Keratinocyte (primary cell): ENCODE measurements at regions not wholly inside any gene's neighbourhood (a gene's known extent, or its start where the extent isn't known, plus 50 kb on each side); places are given as distances from the start of the nearest gene placed in this dataset.

ENCODE experiments used
- DNase-seq: peaks from one replicate; pipeline ENCODE4 v3.0.0-alpha.2; 2011; ENCODE audit warnings: low read depth, missing footprints, low spot score
- FAIRE-seq: peaks from 2 replicates; lab custom pipeline; 2011; peaks lifted over from hg19 to GRCh38; lab: Jason Lieb, UNC
- H2AFZ ChIP-seq: 2 replicates; pipeline ENCODE4 v1.6.0; 2012; ENCODE audit warnings: low read length, control low read depth, inconsistent platforms; ENCODE audit not compliant: control insufficient read depth
- H3K27ac ChIP-seq: 2 replicates; pipeline ENCODE4 v1.5.1; 2011; ENCODE audit warnings: low read length; ENCODE audit not compliant: control insufficient read depth, insufficient read depth
- H3K27me3 ChIP-seq: 3 replicates; pipeline ENCODE4 v1.6.0; 2011; ENCODE audit warnings: low read length; ENCODE audit not compliant: control insufficient read depth, insufficient read depth; ENCODE audit errors: extremely low read depth
- H3K36me3 ChIP-seq, 2 experiments: 2 replicates in 1 of 2; 3 replicates in 1 of 2; pipeline ENCODE4 v1.5.1; 2011; ENCODE audit warnings: low read length in 2 of 2, mild to moderate bottlenecking in 1 of 2; ENCODE audit not compliant: control insufficient read depth in 2 of 2, insufficient read depth in 2 of 2; ENCODE audit errors: extremely low read depth in 1 of 2
- H3K4me1 ChIP-seq: 3 replicates; pipeline ENCODE4 v1.5.1; 2011; ENCODE audit warnings: low read length; ENCODE audit not compliant: control insufficient read depth, insufficient read depth; ENCODE audit errors: extremely low read depth
- H3K4me2 ChIP-seq: 3 replicates; pipeline ENCODE4 v1.6.0; 2011; ENCODE audit warnings: low read depth, low read length; ENCODE audit not compliant: control insufficient read depth, insufficient read depth; ENCODE audit errors: extremely low read depth
- H3K4me3 ChIP-seq, 3 experiments: fragments of 200-600 bp in 1 of 3; sonication (generic) in 1 of 3; 2 replicates in 2 of 3; 3 replicates in 1 of 3; pipeline ENCODE4 v1.5.1; 2011 to 2016; ENCODE audit warnings: low read length in 3 of 3, mild to moderate bottlenecking in 3 of 3, control low read depth in 2 of 3, inconsistent platforms in 1 of 3, low read depth in 1 of 3, mixed read lengths in 1 of 3, mixed run types in 1 of 3, moderate library complexity in 1 of 3; ENCODE audit not compliant: control insufficient read depth in 2 of 3, insufficient read depth in 2 of 3; ENCODE audit errors: extremely low read depth in 1 of 3
- H3K79me2 ChIP-seq: 2 replicates; pipeline ENCODE4 v1.6.0; 2012; ENCODE audit warnings: low read length; ENCODE audit not compliant: control insufficient read depth, insufficient read depth
- H3K9ac ChIP-seq: 3 replicates; pipeline ENCODE4 v1.6.0; 2011; ENCODE audit warnings: low read length; ENCODE audit not compliant: control insufficient read depth, insufficient read depth; ENCODE audit errors: extremely low read depth
- H3K9me1 ChIP-seq: 3 replicates; pipeline ENCODE4 v1.6.0; 2011; ENCODE audit warnings: low read length; ENCODE audit not compliant: control insufficient read depth, insufficient read depth; ENCODE audit errors: extremely low read depth
- H3K9me3 ChIP-seq: 2 replicates; pipeline ENCODE4 v1.5.1; 2012; ENCODE audit warnings: low read depth, low read length; ENCODE audit not compliant: control insufficient read depth
- H4K20me1 ChIP-seq: 3 replicates; pipeline ENCODE4 v1.6.0; 2011; ENCODE audit warnings: low read length; ENCODE audit not compliant: control insufficient read depth, insufficient read depth; ENCODE audit errors: extremely low read depth
- EZH2 ChIP-seq: IDR thresholded peaks from one replicate; pipeline ENCODE4 v1.6.1; 2012; ENCODE audit warnings: inconsistent platforms, mild to moderate bottlenecking, low read length, moderate library complexity
- dilution Hi-C: fragments of 300-500 bp; cut with MboI; formaldehyde crosslinking; loops from one replicate; pipeline ENCODE4 v1.7.0; 2020; ENCODE audit warnings: low sequenced_read_pairs; ENCODE audit not compliant: extremely low pct_ligation_motif_present
- TF ChIP-seq, protein P1 (sequence below), 3 experiments: IDR thresholded peaks in 1 of 3; conservative IDR thresholded peaks in 1 of 3; optimal IDR thresholded peaks in 1 of 3; 2 replicates in 2 of 3; 3 replicates in 1 of 3; pipeline versions ENCODE3 to v1.5.1; 2011; ENCODE audit warnings: low read length in 3 of 3, mild to moderate bottlenecking in 3 of 3, moderate library complexity in 2 of 3, control low read depth in 1 of 3, inconsistent platforms in 1 of 3; ENCODE audit not compliant: insufficient read depth in 2 of 3; ENCODE audit errors: extremely low read depth in 1 of 3

- no peak overlapping the region for H3K4me3 ChIP-seq
- no peaks in the 10 kb centered on the region for H3K27me3 ChIP-seq
- H3K36me3 ChIP-seq: no peaks in the 10 kb centered on the region
- H3K9me1 ChIP-seq: no peaks in the 10 kb centered on the region
- DNase-seq (no peak), FAIRE-seq (no peak)
- H3K4me2 ChIP-seq: no peak overlapping the region
- H3K9me3 ChIP-seq: no peaks in the 10 kb centered on the region
- H3K79me2 ChIP-seq: no peaks in the 10 kb centered on the region
- TF ChIP-seq, protein P1, sequence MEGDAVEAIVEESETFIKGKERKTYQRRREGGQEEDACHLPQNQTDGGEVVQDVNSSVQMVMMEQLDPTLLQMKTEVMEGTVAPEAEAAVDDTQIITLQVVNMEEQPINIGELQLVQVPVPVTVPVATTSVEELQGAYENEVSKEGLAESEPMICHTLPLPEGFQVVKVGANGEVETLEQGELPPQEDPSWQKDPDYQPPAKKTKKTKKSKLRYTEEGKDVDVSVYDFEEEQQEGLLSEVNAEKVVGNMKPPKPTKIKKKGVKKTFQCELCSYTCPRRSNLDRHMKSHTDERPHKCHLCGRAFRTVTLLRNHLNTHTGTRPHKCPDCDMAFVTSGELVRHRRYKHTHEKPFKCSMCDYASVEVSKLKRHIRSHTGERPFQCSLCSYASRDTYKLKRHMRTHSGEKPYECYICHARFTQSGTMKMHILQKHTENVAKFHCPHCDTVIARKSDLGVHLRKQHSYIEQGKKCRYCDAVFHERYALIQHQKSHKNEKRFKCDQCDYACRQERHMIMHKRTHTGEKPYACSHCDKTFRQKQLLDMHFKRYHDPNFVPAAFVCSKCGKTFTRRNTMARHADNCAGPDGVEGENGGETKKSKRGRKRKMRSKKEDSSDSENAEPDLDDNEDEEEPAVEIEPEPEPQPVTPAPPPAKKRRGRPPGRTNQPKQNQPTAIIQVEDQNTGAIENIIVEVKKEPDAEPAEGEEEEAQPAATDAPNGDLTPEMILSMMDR (optimal IDR thresholded peaks at IDR 0.05 in 1 of 3, IDR thresholded peaks at IDR 0.05 in 1 of 3, conservative IDR thresholded peaks at IDR 0.05 in 1 of 3; ENCODE audit: extremely low read depth in 1 of 3, insufficient read depth in 2 of 3, low read length in 3 of 3): no peak
- no peak for TF ChIP-seq EZH2
- no peak overlapping the region for H3K9ac ChIP-seq
- H3K27ac ChIP-seq: no peak overlapping the region
- H2AFZ ChIP-seq: no peak overlapping the region
- dilution Hi-C loops: no loop called here
- no peaks in the 10 kb centered on the region for H3K4me1 ChIP-seq
- no peaks in the 10 kb centered on the region for H4K20me1 ChIP-seq
Measured at GRCh38 chr5:82551840-82552385, 273.8 kb upstream of the RPS23 start.

DNA sequence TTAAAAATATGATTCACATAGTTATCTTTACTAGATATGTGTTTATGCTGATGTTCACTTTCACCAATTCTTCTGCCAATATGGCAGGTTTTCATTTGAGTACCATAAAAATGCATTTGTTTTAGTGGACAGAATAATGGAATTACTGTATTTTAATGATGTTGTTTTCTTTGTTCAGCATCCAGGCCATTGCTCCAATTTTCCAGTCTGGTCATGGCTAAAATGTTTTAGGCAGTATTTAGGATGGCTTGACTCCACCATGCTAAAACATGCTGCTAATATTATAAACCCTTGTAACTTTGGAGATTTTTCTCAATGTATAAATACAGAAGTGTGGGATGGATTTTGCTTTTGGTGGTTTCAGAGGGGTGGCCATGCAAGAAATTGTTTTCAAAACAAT lies 273.0 kb upstream of the RPS23 start:
- H3K4me1 ChIP-seq: no peaks in the 10 kb centered on the region
- H3K9ac ChIP-seq: no peak overlapping the region
- H4K20me1 ChIP-seq: no peaks in the 10 kb centered on the region
- FAIRE-seq: no peak
- no peak for DNase-seq
- H3K9me1 ChIP-seq: no peaks in the 10 kb centered on the region
- dilution Hi-C loops: no loop called here
- no peaks in the 10 kb centered on the region for H3K79me2 ChIP-seq
- H3K27ac ChIP-seq: no peak overlapping the region
- no peak overlapping the region for H3K4me3 ChIP-seq
- no peaks in the 10 kb centered on the region for H3K36me3 ChIP-seq
- no peak overlapping the region for H3K4me2 ChIP-seq
- TF ChIP-seq EZH2: no peak
- TF ChIP-seq, protein P1 (optimal IDR thresholded peaks at IDR 0.05 in 1 of 3, IDR thresholded peaks at IDR 0.05 in 1 of 3, conservative IDR thresholded peaks at IDR 0.05 in 1 of 3; ENCODE audit: extremely low read depth in 1 of 3, insufficient read depth in 2 of 3, low read length in 3 of 3): no peak
- H3K27me3 ChIP-seq: no peaks in the 10 kb centered on the region
- H2AFZ ChIP-seq: no peak overlapping the region
- no peaks in the 10 kb centered on the region for H3K9me3 ChIP-seq
